Progenitor cell of endocrine pancreas (in vitro differentiated cells): ENCODE measurements at regions not wholly inside any gene's neighbourhood (a gene's known extent, or its start where the extent isn't known, plus 50 kb on each side); places are given as distances from the start of the nearest gene placed in this dataset.

Experiments used
- DNase-seq: peaks from one replicate; pipeline ENCODE4 v3.0.0; 2021; ENCODE audit warnings: low spot score; ENCODE audit not compliant: unreplicated experiment
- H3K27ac Mint-ChIP-seq: 2 replicates; pipeline ENCODE4 v1.8.0; 2021; ENCODE audit warnings: mild to moderate bottlenecking, moderate library complexity, mixed read lengths
- H3K27me3 Mint-ChIP-seq: 2 replicates; pipeline ENCODE4 v1.8.0; 2021; ENCODE audit warnings: mixed read lengths
- H3K36me3 Mint-ChIP-seq: 2 replicates; pipeline ENCODE4 v1.8.0; 2022; ENCODE audit warnings: mixed read lengths; ENCODE audit not compliant: insufficient read depth
- H3K4me1 Mint-ChIP-seq: 2 replicates; pipeline ENCODE4 v1.8.0; 2021; ENCODE audit warnings: low read depth, mixed read lengths
- H3K4me3 Mint-ChIP-seq: 2 replicates; pipeline ENCODE4 v1.8.0; 2021; ENCODE audit warnings: low read depth, mild to moderate bottlenecking, moderate library complexity, mixed read lengths
- H3K9me3 Mint-ChIP-seq: 2 replicates; pipeline ENCODE4 v1.8.0; 2021; ENCODE audit warnings: low read depth, mixed read lengths
- CTCF ChIP-seq: fragments of 200-600 bp; sonication (generic); IDR thresholded peaks from one replicate; pipeline ENCODE4 v1.5.0; 2021; ENCODE audit warnings: antibody characterized with exemption, mild to moderate bottlenecking; ENCODE audit not compliant: unreplicated experiment

GRCh38 chr3:103847081-103848062 is 1412.6 kb downstream of the ZPLD1 start:
- Mint-ChIP-seq H3K27me3 (no peaks in the 10 kb centered on the region), H3K36me3 (no peaks in the 10 kb centered on the region), H3K4me3 (no peak overlapping the region), H3K9me3 (no peaks in the 10 kb centered on the region), H3K4me1 (peaks cover 13% of the 10 kb centered on the region), H3K27ac (no peak overlapping the region)
- no peak for TF ChIP-seq CTCF
- no peak for DNase-seq

GRCh38 chr3:103851793-103852192 is 1417.0 kb downstream of the ZPLD1 start:
- Mint-ChIP-seq H3K4me1 (peaks cover 5% of the 10 kb centered on the region), H3K9me3 (no peaks in the 10 kb centered on the region), H3K4me3 (no peak overlapping the region), H3K27ac (no peak overlapping the region), H3K36me3 (no peaks in the 10 kb centered on the region), H3K27me3 (no peaks in the 10 kb centered on the region)
- no peak for TF ChIP-seq CTCF
- DNase-seq: no peak

- no peak for DNase-seq
- H3K36me3 Mint-ChIP-seq: no peaks in the 10 kb centered on the region
- no peak overlapping the region for H3K27ac Mint-ChIP-seq
- H3K9me3 Mint-ChIP-seq: peaks cover 4% of the 10 kb centered on the region
- no peak overlapping the region for H3K4me3 Mint-ChIP-seq
- no peak for TF ChIP-seq CTCF
- peaks cover 5% of the 10 kb centered on the region for H3K4me1 Mint-ChIP-seq
- no peaks in the 10 kb centered on the region for H3K27me3 Mint-ChIP-seq
Measured at GRCh38 chr3:103862415-103862814, 1427.6 kb downstream of the ZPLD1 start.

GRCh38 chr3:103863381-103863780 is 1428.6 kb downstream of the ZPLD1 start:
- H3K4me1 Mint-ChIP-seq: peaks cover 5% of the 10 kb centered on the region
- no peak overlapping the region for H3K4me3 Mint-ChIP-seq
- TF ChIP-seq CTCF: no peak
- H3K36me3 Mint-ChIP-seq: no peaks in the 10 kb centered on the region
- H3K27ac Mint-ChIP-seq: no peak overlapping the region
- no peak for DNase-seq
- peaks cover 4% of the 10 kb centered on the region for H3K9me3 Mint-ChIP-seq
- no peaks in the 10 kb centered on the region for H3K27me3 Mint-ChIP-seq

GRCh38 chr3:103866113-103866512 is 1431.3 kb downstream of the ZPLD1 start:
- H3K9me3 Mint-ChIP-seq: peaks cover 4% of the 10 kb centered on the region
- no peak for TF ChIP-seq CTCF

More at GRCh38 chr3:103866113-103866512, 1431.3 kb downstream of the ZPLD1 start:
- Mint-ChIP-seq H3K4me3 (no peak overlapping the region), H3K27ac (no peak overlapping the region), H3K36me3 (no peaks in the 10 kb centered on the region), H3K27me3 (no peaks in the 10 kb centered on the region), H3K4me1 (no peaks in the 10 kb centered on the region)
- DNase-seq: no peak
